ENCODE measurements at regions not wholly inside any gene's neighbourhood (a gene's known extent, or its start where the extent isn't known, plus 50 kb on each side); places are given as distances from the start of the nearest gene placed in this dataset.

DNA sequence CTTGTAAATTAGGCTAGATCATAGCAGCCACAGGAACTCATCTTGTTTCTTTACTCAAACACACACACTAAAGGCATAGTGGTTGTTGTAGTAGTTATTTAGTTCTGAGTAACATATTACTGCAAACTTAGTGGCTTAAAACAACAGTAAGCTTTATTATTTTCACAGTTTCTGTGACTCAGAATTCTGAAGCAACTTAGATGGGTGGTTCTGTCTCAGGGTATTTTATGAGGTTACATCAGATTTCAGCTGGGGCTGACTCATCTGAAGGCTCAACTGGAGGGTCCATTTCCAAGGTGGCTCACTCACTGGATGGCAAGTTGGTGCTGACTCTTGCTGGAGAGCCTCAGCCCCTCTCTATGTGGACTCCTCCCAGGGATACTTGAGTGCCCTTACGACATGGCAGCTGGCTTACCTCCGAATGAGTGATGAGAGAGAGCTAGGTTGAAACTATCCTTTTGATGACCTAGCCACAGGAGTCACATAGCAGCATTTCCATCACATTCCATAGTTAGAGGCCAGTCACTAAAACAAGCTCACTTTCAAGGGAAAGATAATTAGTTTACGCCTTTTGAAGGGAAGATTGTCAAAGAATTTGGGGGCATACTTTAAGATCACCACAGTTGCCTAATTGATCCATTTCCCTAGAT is 101.0 kb upstream of the PRNP start:
- no peak overlapping the region for H2AFZ ChIP-seq (ENCODE audit: low read depth, low read length)
- H4K20me1 ChIP-seq (ENCODE audit: insufficient read depth, low read length): no peaks in the 10 kb centered on the region
- H3K27ac ChIP-seq (ENCODE audit: low read length): no peak overlapping the region
- H3K9me3 ChIP-seq (ENCODE audit: insufficient read depth, low read length, severe bottlenecking): no peaks in the 10 kb centered on the region
- no peak overlapping the region for H3K9ac ChIP-seq (ENCODE audit: low read depth, low read length)
- no peaks in the 10 kb centered on the region for H3K36me3 ChIP-seq (ENCODE audit: insufficient read depth, low read length)
- peaks cover 7% of the 10 kb centered on the region for H3K27me3 ChIP-seq (ENCODE audit: insufficient read depth, low read length, poor library complexity)
- DNase-seq (no peak), ATAC-seq (ENCODE audit: insufficient read depth, low read depth) (no peak)
- H3K4me1 ChIP-seq (ENCODE audit: insufficient read depth, low read length): no peaks in the 10 kb centered on the region
- no peak for TF ChIP-seq EZH2 (IDR thresholded peaks at IDR 0.05; ENCODE audit: borderline replicate concordance, low read depth, low read length, severe bottlenecking)
- H3K79me2 ChIP-seq (ENCODE audit: insufficient read depth, low read length): no peaks in the 10 kb centered on the region
- no peak overlapping the region for H3K4me3 ChIP-seq (ENCODE audit: low read depth in 1 of 2, low read length in 2 of 2)
- H3K4me2 ChIP-seq (ENCODE audit: insufficient read depth, low read length): no peak overlapping the region

DNA sequence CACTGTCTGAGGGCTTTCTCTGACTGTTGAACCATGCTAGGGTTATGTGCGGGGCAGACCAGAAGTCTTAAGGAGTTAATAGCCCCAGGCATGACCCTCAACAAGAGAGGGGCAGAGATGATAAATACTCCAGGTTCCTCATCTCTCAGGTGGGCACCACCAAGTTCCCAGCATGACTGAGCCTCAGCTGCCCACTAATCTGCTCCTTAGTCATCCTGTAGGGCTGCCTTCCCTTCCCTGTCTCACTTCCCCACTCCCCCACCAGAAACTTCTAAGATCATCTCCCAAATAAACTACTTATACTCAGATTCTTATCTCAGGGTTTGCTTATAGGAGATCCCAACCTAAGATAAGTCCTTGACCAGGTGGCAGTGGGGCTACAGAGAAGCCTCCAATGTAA is 101.7 kb upstream of the PRNP start:
- H3K9me3 ChIP-seq (ENCODE audit: insufficient read depth, low read length, severe bottlenecking): no peaks in the 10 kb centered on the region
- H4K20me1 ChIP-seq (ENCODE audit: insufficient read depth, low read length): no peaks in the 10 kb centered on the region
- H2AFZ ChIP-seq (ENCODE audit: low read depth, low read length): no peak overlapping the region
- no peak for DNase-seq
- no peaks in the 10 kb centered on the region for H3K36me3 ChIP-seq (ENCODE audit: insufficient read depth, low read length)
- no peak for TF ChIP-seq EZH2 (IDR thresholded peaks at IDR 0.05; ENCODE audit: borderline replicate concordance, low read depth, low read length, severe bottlenecking)
- TF ChIP-seq, protein P1, sequence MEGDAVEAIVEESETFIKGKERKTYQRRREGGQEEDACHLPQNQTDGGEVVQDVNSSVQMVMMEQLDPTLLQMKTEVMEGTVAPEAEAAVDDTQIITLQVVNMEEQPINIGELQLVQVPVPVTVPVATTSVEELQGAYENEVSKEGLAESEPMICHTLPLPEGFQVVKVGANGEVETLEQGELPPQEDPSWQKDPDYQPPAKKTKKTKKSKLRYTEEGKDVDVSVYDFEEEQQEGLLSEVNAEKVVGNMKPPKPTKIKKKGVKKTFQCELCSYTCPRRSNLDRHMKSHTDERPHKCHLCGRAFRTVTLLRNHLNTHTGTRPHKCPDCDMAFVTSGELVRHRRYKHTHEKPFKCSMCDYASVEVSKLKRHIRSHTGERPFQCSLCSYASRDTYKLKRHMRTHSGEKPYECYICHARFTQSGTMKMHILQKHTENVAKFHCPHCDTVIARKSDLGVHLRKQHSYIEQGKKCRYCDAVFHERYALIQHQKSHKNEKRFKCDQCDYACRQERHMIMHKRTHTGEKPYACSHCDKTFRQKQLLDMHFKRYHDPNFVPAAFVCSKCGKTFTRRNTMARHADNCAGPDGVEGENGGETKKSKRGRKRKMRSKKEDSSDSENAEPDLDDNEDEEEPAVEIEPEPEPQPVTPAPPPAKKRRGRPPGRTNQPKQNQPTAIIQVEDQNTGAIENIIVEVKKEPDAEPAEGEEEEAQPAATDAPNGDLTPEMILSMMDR (IDR thresholded peaks at IDR 0.05; ENCODE audit: borderline replicate concordance, extremely low read depth, low read length, poor library complexity, severe bottlenecking): no peak
- no peak overlapping the region for H3K9ac ChIP-seq (ENCODE audit: low read depth, low read length)
- no peaks in the 10 kb centered on the region for H3K4me1 ChIP-seq (ENCODE audit: insufficient read depth, low read length)
- no peaks in the 10 kb centered on the region for H3K79me2 ChIP-seq (ENCODE audit: insufficient read depth, low read length)
- peaks cover 9% of the 10 kb centered on the region for H3K27me3 ChIP-seq (ENCODE audit: insufficient read depth, low read length, poor library complexity)
- ATAC-seq (ENCODE audit: insufficient read depth, low read depth): no peak
- no peak overlapping the region for H3K27ac ChIP-seq (ENCODE audit: low read length)
- H3K4me2 ChIP-seq (ENCODE audit: insufficient read depth, low read length): no peak overlapping the region
- no peak overlapping the region for H3K4me3 ChIP-seq (ENCODE audit: low read depth in 1 of 2, low read length in 2 of 2)

DNA sequence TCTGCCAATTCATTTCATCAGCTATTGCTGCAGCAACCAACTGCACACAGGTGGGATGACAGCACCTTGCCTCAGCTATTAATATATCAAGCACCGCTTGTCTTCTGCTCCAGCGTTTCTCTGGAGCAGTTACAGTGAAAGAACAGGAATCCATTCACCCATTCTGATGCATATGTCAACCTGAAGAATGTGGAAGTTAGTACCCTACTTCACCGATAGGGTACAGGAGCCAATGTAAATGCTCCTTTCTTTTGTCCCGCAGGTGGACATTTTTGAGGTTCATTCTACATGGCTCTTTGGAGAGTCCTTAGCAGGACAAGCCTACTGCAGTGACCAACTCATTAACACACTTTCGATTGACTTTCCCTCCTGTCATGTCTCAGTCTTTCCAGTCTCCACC is 104.4 kb upstream of the PRNP start:
- H3K4me1 ChIP-seq (ENCODE audit: insufficient read depth, low read length): no peaks in the 10 kb centered on the region
- H3K4me2 ChIP-seq (ENCODE audit: insufficient read depth, low read length): no peak overlapping the region
- no peaks in the 10 kb centered on the region for H3K79me2 ChIP-seq (ENCODE audit: insufficient read depth, low read length)
- TF ChIP-seq EZH2 (IDR thresholded peaks at IDR 0.05; ENCODE audit: borderline replicate concordance, low read depth, low read length, severe bottlenecking): no peak
- TF ChIP-seq, protein P1 (IDR thresholded peaks at IDR 0.05; ENCODE audit: borderline replicate concordance, extremely low read depth, low read length, poor library complexity, severe bottlenecking): no peak
- no peak overlapping the region for H3K27ac ChIP-seq (ENCODE audit: low read length)
- H2AFZ ChIP-seq (ENCODE audit: low read depth, low read length): no peak overlapping the region
- ATAC-seq (ENCODE audit: insufficient read depth, low read depth) (no peak), DNase-seq (no peak)
- H3K9ac ChIP-seq (ENCODE audit: low read depth, low read length): no peak overlapping the region
- H3K9me3 ChIP-seq (ENCODE audit: insufficient read depth, low read length, severe bottlenecking): no peaks in the 10 kb centered on the region
- no peak overlapping the region for H3K4me3 ChIP-seq (ENCODE audit: low read depth in 1 of 2, low read length in 2 of 2)
- no peaks in the 10 kb centered on the region for H4K20me1 ChIP-seq (ENCODE audit: insufficient read depth, low read length)
- no peaks in the 10 kb centered on the region for H3K36me3 ChIP-seq (ENCODE audit: insufficient read depth, low read length)
- peaks cover 17% of the 10 kb centered on the region for H3K27me3 ChIP-seq (ENCODE audit: insufficient read depth, low read length, poor library complexity)

DNA sequence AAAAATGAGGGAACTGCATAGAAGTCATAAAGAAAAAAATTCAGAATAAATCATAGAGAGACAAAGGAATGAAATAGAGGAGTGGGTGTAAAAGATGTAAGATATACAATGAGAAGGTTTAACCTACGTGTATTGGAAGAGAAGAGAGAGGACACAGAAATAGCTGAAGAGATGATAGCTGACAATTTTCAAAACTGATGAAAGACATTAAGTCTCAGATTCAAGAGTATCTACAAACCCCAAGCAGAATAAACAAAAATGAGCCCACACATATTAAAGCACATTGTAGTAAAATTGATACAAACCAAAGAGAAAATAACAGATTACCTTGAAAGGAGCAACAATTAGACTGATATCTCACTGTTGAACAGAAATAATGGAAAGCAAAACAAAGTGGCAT is 107.9 kb upstream of the PRNP start:
- Histone ChIP-seq H3K36me3 (ENCODE audit: insufficient read depth, low read length) (no peaks in the 10 kb centered on the region), H3K27me3 (ENCODE audit: insufficient read depth, low read length, poor library complexity) (peaks cover 30% of the 10 kb centered on the region), H3K4me3 (ENCODE audit: low read depth in 1 of 2, low read length in 2 of 2) (no peak overlapping the region), H3K9ac (ENCODE audit: low read depth, low read length) (no peak overlapping the region), H2AFZ (ENCODE audit: low read depth, low read length) (no peak overlapping the region), H3K4me2 (ENCODE audit: insufficient read depth, low read length) (no peak overlapping the region), H3K79me2 (ENCODE audit: insufficient read depth, low read length) (no peaks in the 10 kb centered on the region), H3K4me1 (ENCODE audit: insufficient read depth, low read length) (no peaks in the 10 kb centered on the region), H3K9me3 (ENCODE audit: insufficient read depth, low read length, severe bottlenecking) (no peaks in the 10 kb centered on the region), H3K27ac (ENCODE audit: low read length) (no peak overlapping the region), H4K20me1 (ENCODE audit: insufficient read depth, low read length) (no peaks in the 10 kb centered on the region)
- DNase-seq (no peak), ATAC-seq (ENCODE audit: insufficient read depth, low read depth) (no peak)
- TF ChIP-seq, protein P1 (IDR thresholded peaks at IDR 0.05; ENCODE audit: borderline replicate concordance, extremely low read depth, low read length, poor library complexity, severe bottlenecking): no peak
- TF ChIP-seq EZH2 (IDR thresholded peaks at IDR 0.05; ENCODE audit: borderline replicate concordance, low read depth, low read length, severe bottlenecking): no peak

Data from DND-41 (cell line).